Urinary bladder (tissue), 3 donors: ENCODE measurements at regions not wholly inside any gene's neighbourhood (a gene's known extent, or its start where the extent isn't known, plus 50 kb on each side); places are given as distances from the start of the nearest gene placed in this dataset.
"Not testable (repeated sequence)": the region's sequence is repeated elsewhere in the genome, so short reads cannot be mapped to it uniquely, and the experiment has no call there.

Source experiments
- DNase-seq: peaks from one replicate; pipeline ENCODE4 v3.0.0-alpha.2; 2015; ENCODE audit errors: extremely low spot score
- H3K27ac ChIP-seq: one replicate; pipeline ENCODE4 v1.5.1; 2013; ENCODE audit warnings: low read depth, mild to moderate bottlenecking, moderate library complexity
- H3K36me3 ChIP-seq: one replicate; pipeline ENCODE4 v1.6.1; 2013; ENCODE audit warnings: mild to moderate bottlenecking, moderate library complexity; ENCODE audit not compliant: insufficient read depth
- H3K4me1 ChIP-seq: one replicate; pipeline ENCODE4 v1.6.1; 2013; ENCODE audit warnings: mild to moderate bottlenecking, moderate library complexity; ENCODE audit not compliant: insufficient read depth
- H3K4me3 ChIP-seq: one replicate; pipeline ENCODE4 v1.5.1; 2013; ENCODE audit warnings: low read depth, low read length
- WGBS: extraction: QIAGEN DNeasy Blood & Tissue Kit; methylation state at CpG from one replicate; pipeline ENCODE4 v1.1.7; 2013; 5-methylcytosine and 5-hydroxymethylcytosine counted together
- donor health status: healthy with polysubstance abuse.
- donor health status: healthy.

GRCh38 chr9:3742586-3742985 lies 216.8 kb upstream of the RFX3 start:
- Histone ChIP-seq H3K4me1 (no peaks in the 10 kb centered on the region), H3K4me3 (no peak overlapping the region), H3K36me3 (no peaks in the 10 kb centered on the region), H3K27ac (no peak overlapping the region)
- no peak for DNase-seq
- 67% methylated on average over 3 of the region's 3 CpGs for WGBS

GRCh38 chr9:3741729-3742128 lies 215.9 kb upstream of the RFX3 start:
- no peaks in the 10 kb centered on the region for H3K36me3 ChIP-seq
- H3K4me1 ChIP-seq: no peaks in the 10 kb centered on the region
- 88% methylated on average over 3 of the region's 3 CpGs for WGBS
- H3K27ac ChIP-seq: no peak overlapping the region
- no peak overlapping the region for H3K4me3 ChIP-seq
- DNase-seq: no peak

- no peak overlapping the region for H3K27ac ChIP-seq
- no peaks in the 10 kb centered on the region for H3K36me3 ChIP-seq
- 82% methylated on average over 9 of the region's 9 CpGs for WGBS
- no peak overlapping the region for H3K4me3 ChIP-seq
- H3K4me1 ChIP-seq: no peaks in the 10 kb centered on the region
- DNase-seq: no peak
Observed at GRCh38 chr9:3740690-3741419, 215.1 kb upstream of the RFX3 start.

- WGBS: 67% methylated on average over 5 of the region's 5 CpGs
Observed at GRCh38 chr9:3736161-3736560, 210.4 kb upstream of the RFX3 start.

GRCh38 chr9:3735251-3735650 lies 209.4 kb upstream of the RFX3 start:
- no peak for DNase-seq
- 65% methylated on average over 4 of the region's 4 CpGs for WGBS
- Histone ChIP-seq H3K36me3 (no peaks in the 10 kb centered on the region), H3K4me1 (no peaks in the 10 kb centered on the region), H3K27ac (no peak overlapping the region), H3K4me3 (no peak overlapping the region)

More at GRCh38 chr9:3736161-3736560, 210.4 kb upstream of the RFX3 start:
- no peak for DNase-seq
- Histone ChIP-seq H3K27ac (no peak overlapping the region), H3K36me3 (no peaks in the 10 kb centered on the region), H3K4me3 (no peak overlapping the region), H3K4me1 (no peaks in the 10 kb centered on the region)

GRCh38 chr9:3733527-3734262 lies 207.9 kb upstream of the RFX3 start:
- 92% methylated on average over 56 of the region's 56 CpGs for WGBS
- not testable (repeated sequence) for H3K36me3 ChIP-seq, H3K4me3 ChIP-seq, H3K4me1 ChIP-seq, DNase-seq, H3K27ac ChIP-seq

GRCh38 chr9:3733039-3733408 lies 207.2 kb upstream of the RFX3 start:
- no peak overlapping the region for H3K4me3 ChIP-seq
- no peak overlapping the region for H3K27ac ChIP-seq
- H3K36me3 ChIP-seq: no peaks in the 10 kb centered on the region
- no peak for DNase-seq
- 49% methylated on average over 3 of the region's 3 CpGs for WGBS
- no peaks in the 10 kb centered on the region for H3K4me1 ChIP-seq

- no peaks in the 10 kb centered on the region for H3K36me3 ChIP-seq
- H3K4me3 ChIP-seq: no peak overlapping the region
- peak; percentile 71 for DNase-seq
- WGBS: 28% methylated on average over 7 of the region's 7 CpGs
- H3K4me1 ChIP-seq: no peaks in the 10 kb centered on the region
- H3K27ac ChIP-seq: no peak overlapping the region
Observed at GRCh38 chr9:3732077-3733038, 206.6 kb upstream of the RFX3 start.

- no peak overlapping the region for H3K27ac ChIP-seq
- no peaks in the 10 kb centered on the region for H3K4me1 ChIP-seq
- H3K36me3 ChIP-seq: no peaks in the 10 kb centered on the region
- DNase-seq: no peak
- WGBS: 90% methylated on average over 2 of the region's 2 CpGs
- no peak overlapping the region for H3K4me3 ChIP-seq
Observed at GRCh38 chr9:3730511-3730922, 204.7 kb upstream of the RFX3 start.

- Histone ChIP-seq H3K27ac (no peak overlapping the region), H3K36me3 (no peaks in the 10 kb centered on the region), H3K4me3 (no peak overlapping the region)
Observed at GRCh38 chr9:3721096-3721495, 195.3 kb upstream of the RFX3 start.

GRCh38 chr9:3719286-3719685 lies 193.5 kb upstream of the RFX3 start:
- Histone ChIP-seq H3K4me3 (no peak overlapping the region), H3K4me1 (no peaks in the 10 kb centered on the region), H3K27ac (no peak overlapping the region), H3K36me3 (no peaks in the 10 kb centered on the region)
- DNase-seq: no peak

More at GRCh38 chr9:3721096-3721495, 195.3 kb upstream of the RFX3 start:
- DNase-seq: no peak
- no peaks in the 10 kb centered on the region for H3K4me1 ChIP-seq

GRCh38 chr9:3716415-3716814 lies 190.6 kb upstream of the RFX3 start:
- 82% methylated on average over 2 of the region's 2 CpGs for WGBS
- H3K4me3 ChIP-seq: no peak overlapping the region
- no peak for DNase-seq

GRCh38 chr9:3708751-3709150 lies 182.9 kb upstream of the RFX3 start:
- Histone ChIP-seq H3K4me1 (no peaks in the 10 kb centered on the region), H3K36me3 (no peaks in the 10 kb centered on the region), H3K4me3 (no peak overlapping the region), H3K27ac (no peak overlapping the region)
- DNase-seq: no peak
- 79% methylated on average over 1 of the region's 1 CpG for WGBS

More at GRCh38 chr9:3716415-3716814, 190.6 kb upstream of the RFX3 start:
- Histone ChIP-seq H3K36me3 (no peaks in the 10 kb centered on the region), H3K4me1 (no peaks in the 10 kb centered on the region), H3K27ac (no peak overlapping the region)
